GM12873 (cell line): ENCODE measurements at regions not wholly inside any gene's neighbourhood (a gene's known extent, or its start where the extent isn't known, plus 50 kb on each side); places are given as distances from the start of the nearest gene placed in this dataset.

Experiments used
- CTCF ChIP-seq: IDR thresholded peaks from 2 replicates; pipeline ENCODE4 v1.5.1; 2012; ENCODE audit warnings: low read depth, mild to moderate bottlenecking, moderate library complexity, low read length, control low read depth; ENCODE audit not compliant: insufficient read depth; ENCODE audit errors: missing control alignments

- TF ChIP-seq CTCF = no peak
Measured at GRCh38 chrX:77003956-77004355, 443.2 kb upstream of the FGF16 start.

GRCh38 chrX:77009691-77010090, 437.5 kb upstream of the FGF16 start:
- TF ChIP-seq CTCF = no peak

- TF ChIP-seq CTCF = no peak
Measured at GRCh38 chrX:77014377-77015372, 432.5 kb upstream of the FGF16 start.

- no peak for TF ChIP-seq CTCF
Measured at GRCh38 chrX:77017093-77017492, 430.1 kb upstream of the FGF16 start.

- no peak for TF ChIP-seq CTCF
Measured at GRCh38 chrX:77060572-77060971, 386.6 kb upstream of the FGF16 start.

- no peak for TF ChIP-seq CTCF
Measured at GRCh38 chrX:77061022-77061421, 386.2 kb upstream of the FGF16 start.

GRCh38 chrX:77061545-77061944, 385.6 kb upstream of the FGF16 start:
- no peak for TF ChIP-seq CTCF
